HepG2 (cell line): ENCODE measurements at regions not wholly inside any gene's neighbourhood (a gene's known extent, or its start where the extent isn't known, plus 50 kb on each side); places are given as distances from the start of the nearest gene placed in this dataset.

Experiments used
- ATAC-seq: fragments of 200-7000 bp; cut with Tn5 transposase; 3 replicates; pipeline ENCODE4 v1.9.1; 2020; ENCODE audit warnings: mild to moderate bottlenecking, moderate library complexity
- BruUV-seq: library from RNA; stranded (reverse); fragments of 400-500 nt; replicated peaks from 2 replicates; lab custom pipeline; 2021; lab: Mats Ljungman, UMichigan
- CTCF ChIA-PET: fragments of 300-600 bp; formaldehyde crosslinking; extraction: SDS; loops from one replicate; lab custom pipeline; 2021; ENCODE audit warnings: low total read pairs, inconsistent platforms, low intra/inter-chr PET ratio; lab: Yijun Ruan, JAX
- POLR2A ChIA-PET: fragments of 350-600 bp; sonication (Branson Sonifier 250); formaldehyde crosslinking; loops from one replicate; lab custom pipeline; 2020; ENCODE audit warnings: antibody characterized with exemption, inconsistent platforms; lab: Yijun Ruan, JAX
- DNase-seq: peaks from one replicate; pipeline ENCODE4 v3.0.0-alpha.2; 2015; ENCODE audit warnings: low spot score
- FAIRE-seq: peaks from 3 replicates; lab custom pipeline; 2011; peaks lifted over from hg19 to GRCh38; lab: Jason Lieb, UNC
- H2AFZ ChIP-seq: one replicate; pipeline ENCODE4 v1.6.1; 2011; ENCODE audit warnings: low read length, inconsistent platforms
- H3K27ac ChIP-seq: fragments of 300-600 bp; 3 replicates; pipeline ENCODE4 v1.8.0; 2011; ENCODE audit warnings: mixed run types, mild to moderate bottlenecking, mixed read lengths, low read length, inconsistent platforms; ENCODE audit not compliant: insufficient read depth; ENCODE audit errors: extremely low read length
- H3K27me3 ChIP-seq, 2 experiments: fragments of 200-600 bp in 1 of 2; 2 replicates in 1 of 2; 3 replicates in 1 of 2; pipeline versions ENCODE4 v1.6.0 to v1.8.0; 2011; ENCODE audit warnings: low read length in 2 of 2, mild to moderate bottlenecking in 2 of 2, moderate library complexity in 2 of 2, inconsistent platforms in 1 of 2; ENCODE audit not compliant: insufficient read depth in 2 of 2, control insufficient read depth in 1 of 2
- H3K36me3 ChIP-seq, 2 experiments: fragments of 200-600 bp in 1 of 2; replicated peaks in 1 of 2; 2 replicates in 1 of 2; 3 replicates in 1 of 2; pipeline versions ENCODE4 v1.5.1 to v1.8.0; 2011; ENCODE audit warnings: low read length in 2 of 2, inconsistent platforms in 1 of 2; ENCODE audit not compliant: insufficient read depth in 2 of 2, control insufficient read depth in 1 of 2
- H3K4me1 ChIP-seq: 2 replicates; pipeline ENCODE4 v1.5.1; 2012; ENCODE audit warnings: low read length, inconsistent platforms; ENCODE audit not compliant: insufficient read depth
- H3K4me2 ChIP-seq: 2 replicates; pipeline ENCODE4 v1.6.0; 2011; ENCODE audit warnings: low read depth, low read length, inconsistent platforms
- H3K4me3 ChIP-seq, 3 experiments: fragments of 200-600 bp in 1 of 3; sonication (generic), shearing (Covaris generic) in 1 of 3; replicated peaks in 1 of 3; 2 replicates each; pipeline ENCODE4 v1.5.1; 2011 to 2016; ENCODE audit warnings: low read length in 3 of 3, inconsistent platforms in 2 of 3, low read depth in 2 of 3, mild to moderate bottlenecking in 2 of 3, control low read depth in 1 of 3, mixed read lengths in 1 of 3; ENCODE audit not compliant: insufficient read depth in 1 of 3
- H3K79me2 ChIP-seq: one replicate; pipeline ENCODE4 v1.6.1; 2011; ENCODE audit warnings: low read length, inconsistent platforms; ENCODE audit not compliant: insufficient read depth
- H3K9ac ChIP-seq: 2 replicates; pipeline ENCODE4 v1.6.0; 2011; ENCODE audit warnings: mild to moderate bottlenecking, low read depth, low read length, inconsistent platforms; ENCODE audit not compliant: insufficient read depth
- H3K9me3 ChIP-seq: 2 replicates; pipeline ENCODE4 v1.5.1; 2012; ENCODE audit warnings: mild to moderate bottlenecking, low read length
- H4K20me1 ChIP-seq: 2 replicates; pipeline ENCODE4 v1.6.0; 2011; ENCODE audit warnings: inconsistent platforms, mild to moderate bottlenecking, low read length, moderate library complexity; ENCODE audit not compliant: insufficient read depth
- AKAP8 ChIP-seq: sonication (generic); formaldehyde crosslinking; IDR thresholded peaks from 2 replicates; pipeline ENCODE4 v1.5.1; 2020; ENCODE audit warnings: mild to moderate bottlenecking, missing genetic modification reagents
- ATAD3A ChIP-seq: sonication (generic); formaldehyde crosslinking; IDR thresholded peaks from 2 replicates; pipeline ENCODE4 v1.4.0; 2020; ENCODE audit warnings: missing genetic modification reagents
- CEBPB ChIP-seq: IDR thresholded peaks from 2 replicates; pipeline ENCODE4 v1.6.1; 2011; ENCODE audit warnings: low read depth, low read length, improper control_type of control experiment, borderline replicate concordance
- GZF1 ChIP-seq: sonication (generic); formaldehyde crosslinking; IDR thresholded peaks from 2 replicates; pipeline ENCODE4 v1.5.1; 2020; ENCODE audit warnings: mild to moderate bottlenecking, missing genetic modification reagents
- IRX3 ChIP-seq: sonication (generic); formaldehyde crosslinking; IDR thresholded peaks from 2 replicates; pipeline ENCODE4 v1.8.1; 2023; ENCODE audit warnings: mild to moderate bottlenecking, low read depth, missing genetic modification reagents, borderline replicate concordance
- KAT2B ChIP-seq: fragments of 150-350 bp; IDR thresholded peaks from 2 replicates; pipeline ENCODE4 v1.6.1; 2014; ENCODE audit warnings: low read depth, low read length, borderline replicate concordance
- KDM3A ChIP-seq: IDR thresholded peaks from 2 replicates; pipeline ENCODE4 v1.6.1; 2018; ENCODE audit warnings: low read depth, missing compliant biosample characterization
- PBX3 ChIP-seq: sonication (generic); formaldehyde crosslinking; IDR thresholded peaks from 2 replicates; pipeline ENCODE4 v1.8.1; 2023; ENCODE audit warnings: missing genetic modification reagents, inconsistent platforms, borderline replicate concordance
- TAF1 ChIP-seq: sonication (generic); formaldehyde crosslinking; IDR thresholded peaks from 2 replicates; pipeline ENCODE4 v1.4.0; 2020; ENCODE audit warnings: missing genetic modification reagents
- TFAP4 ChIP-seq: sonication (generic); IDR thresholded peaks from 2 replicates; pipeline ENCODE4 v1.6.1; 2016; ENCODE audit warnings: low read depth, borderline replicate concordance
- ZBTB1 ChIP-seq: sonication (generic); formaldehyde crosslinking; IDR thresholded peaks from 2 replicates; pipeline ENCODE4 v1.4.0; 2020; ENCODE audit warnings: missing genetic modification reagents, borderline replicate concordance
- ZFY ChIP-seq: sonication (generic); formaldehyde crosslinking; IDR thresholded peaks from 2 replicates; pipeline ENCODE4 v1.4.0; 2020; ENCODE audit warnings: missing genetic modification reagents
- ZHX1 ChIP-seq: sonication (generic); formaldehyde crosslinking; IDR thresholded peaks from 2 replicates; pipeline ENCODE4 v1.8.1; 2022; ENCODE audit warnings: low read depth, mild to moderate bottlenecking, missing genetic modification reagents
- ZNF335 ChIP-seq: sonication (generic); formaldehyde crosslinking; IDR thresholded peaks from 2 replicates; pipeline ENCODE4 v1.4.0; 2020; ENCODE audit warnings: missing genetic modification reagents
- ZNF451 ChIP-seq: sonication (generic); formaldehyde crosslinking; IDR thresholded peaks from 2 replicates; pipeline ENCODE4 v1.5.0; 2020; ENCODE audit warnings: mild to moderate bottlenecking, missing genetic modification reagents
- ZNF546 ChIP-seq: sonication (generic); formaldehyde crosslinking; conservative IDR thresholded peaks from 2 replicates; pipeline ENCODE4 v1.8.1; 2023; ENCODE audit warnings: mild to moderate bottlenecking, missing genetic modification reagents
- ZNF672 ChIP-seq: sonication (generic); formaldehyde crosslinking; IDR thresholded peaks from 2 replicates; pipeline ENCODE4 v1.8.1; 2022; ENCODE audit warnings: missing genetic modification reagents
- ZSCAN9 ChIP-seq: IDR thresholded peaks from 2 replicates; pipeline ENCODE4 v1.6.1; 2016; ENCODE audit warnings: borderline replicate concordance
- WGBS: methylation state at CpG from one replicate; pipeline ENCODE4 v1.1.6; 2017; ENCODE audit warnings: low lambda C conversion rate; 5-methylcytosine and 5-hydroxymethylcytosine counted together
- in situ Hi-C: cut with HindIII; loops from 2 replicates; pipeline ENCODE4 v1.10.0; 2017; ENCODE audit warnings: low pct_unique_long_range_greater_than_20kb; ENCODE audit not compliant: extremely low pct_ligation_motif_present
- intact Hi-C: fragments of 100-400 bp; cut with micrococcal nuclease; formaldehyde crosslinking; loops from one replicate; pipeline ENCODE4 v1.10.0; 2022; ENCODE audit not compliant: unreplicated experiment
- TF ChIP-seq, protein P1 (sequence below), 2 experiments: IDR thresholded peaks; 2 replicates each; pipeline ENCODE4 v1.6.1; 2011 to 2012; ENCODE audit warnings: low read length in 2 of 2, borderline replicate concordance in 1 of 2, low read depth in 1 of 2, mild to moderate bottlenecking in 1 of 2, moderate library complexity in 1 of 2

GRCh38 chr21:27451116-27451515, 484.2 kb upstream of the ADAMTS5 start:
- intact Hi-C loops (no loop called here), in situ Hi-C loops (no loop called here)
- no peak for TF ChIP-seq TAF1
- no peak for TF ChIP-seq ZNF451 (CRISPR knock-in tag)
- no peak for TF ChIP-seq ZFY (CRISPR knock-in tag)
- TF ChIP-seq, protein P1, sequence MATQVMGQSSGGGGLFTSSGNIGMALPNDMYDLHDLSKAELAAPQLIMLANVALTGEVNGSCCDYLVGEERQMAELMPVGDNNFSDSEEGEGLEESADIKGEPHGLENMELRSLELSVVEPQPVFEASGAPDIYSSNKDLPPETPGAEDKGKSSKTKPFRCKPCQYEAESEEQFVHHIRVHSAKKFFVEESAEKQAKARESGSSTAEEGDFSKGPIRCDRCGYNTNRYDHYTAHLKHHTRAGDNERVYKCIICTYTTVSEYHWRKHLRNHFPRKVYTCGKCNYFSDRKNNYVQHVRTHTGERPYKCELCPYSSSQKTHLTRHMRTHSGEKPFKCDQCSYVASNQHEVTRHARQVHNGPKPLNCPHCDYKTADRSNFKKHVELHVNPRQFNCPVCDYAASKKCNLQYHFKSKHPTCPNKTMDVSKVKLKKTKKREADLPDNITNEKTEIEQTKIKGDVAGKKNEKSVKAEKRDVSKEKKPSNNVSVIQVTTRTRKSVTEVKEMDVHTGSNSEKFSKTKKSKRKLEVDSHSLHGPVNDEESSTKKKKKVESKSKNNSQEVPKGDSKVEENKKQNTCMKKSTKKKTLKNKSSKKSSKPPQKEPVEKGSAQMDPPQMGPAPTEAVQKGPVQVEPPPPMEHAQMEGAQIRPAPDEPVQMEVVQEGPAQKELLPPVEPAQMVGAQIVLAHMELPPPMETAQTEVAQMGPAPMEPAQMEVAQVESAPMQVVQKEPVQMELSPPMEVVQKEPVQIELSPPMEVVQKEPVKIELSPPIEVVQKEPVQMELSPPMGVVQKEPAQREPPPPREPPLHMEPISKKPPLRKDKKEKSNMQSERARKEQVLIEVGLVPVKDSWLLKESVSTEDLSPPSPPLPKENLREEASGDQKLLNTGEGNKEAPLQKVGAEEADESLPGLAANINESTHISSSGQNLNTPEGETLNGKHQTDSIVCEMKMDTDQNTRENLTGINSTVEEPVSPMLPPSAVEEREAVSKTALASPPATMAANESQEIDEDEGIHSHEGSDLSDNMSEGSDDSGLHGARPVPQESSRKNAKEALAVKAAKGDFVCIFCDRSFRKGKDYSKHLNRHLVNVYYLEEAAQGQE (IDR thresholded peaks at IDR 0.05; ENCODE audit: borderline replicate concordance in 1 of 2, low read depth in 1 of 2, low read length in 2 of 2), result no peak
- no peak for TF ChIP-seq IRX3 (CRISPR knock-in tag)
- no peak for TF ChIP-seq AKAP8 (CRISPR knock-in tag)
- no peak for TF ChIP-seq ATAD3A (CRISPR knock-in tag)
- no peak for TF ChIP-seq ZBTB1 (CRISPR knock-in tag)
- no peak for TF ChIP-seq TFAP4
- no peak for TF ChIP-seq ZNF335
- TF ChIP-seq ZNF672 (CRISPR knock-in tag), result no peak
- TF ChIP-seq KDM3A (CRISPR knock-in tag), result no peak
- no peak for TF ChIP-seq GZF1 (CRISPR knock-in tag)
- TF ChIP-seq ZNF546 (CRISPR knock-in tag), result no peak
- TF ChIP-seq CEBPB, result no peak
- TF ChIP-seq KAT2B, result no peak
- TF ChIP-seq ZHX1 (CRISPR knock-in tag), result no peak
- TF ChIP-seq PBX3 (CRISPR knock-in tag), result no peak
- no peak for TF ChIP-seq ZSCAN9
- FAIRE-seq (no peak), ATAC-seq (no peak), DNase-seq (no peak)
- no TSS peak for BruUV-seq
- Histone ChIP-seq H3K4me2 (no peak overlapping the region), H3K4me1 (no peaks in the 10 kb centered on the region), H3K36me3 (no peaks in the 10 kb centered on the region), H3K79me2 (no peaks in the 10 kb centered on the region), H3K4me3 (no peak overlapping the region), H3K27me3 (no peaks in the 10 kb centered on the region), H4K20me1 (no peaks in the 10 kb centered on the region), H2AFZ (no peak overlapping the region), H3K9me3 (peaks cover 85% of the 10 kb centered on the region), H3K27ac (no peak overlapping the region), H3K9ac (no peak overlapping the region)
- 0% methylated on average over 3 of the region's 3 CpGs for WGBS
- ChIA-PET CTCF (no interaction called here), POLR2A (no interaction called here)
